HepG2 (cell line): ENCODE measurements at regions not wholly inside any gene's neighbourhood (a gene's known extent, or its start where the extent isn't known, plus 50 kb on each side); places are given as distances from the start of the nearest gene placed in this dataset.

Experiments used
- EZH2 ChIP-seq: conservative IDR thresholded peaks from 2 replicates; pipeline ENCODE4 v1.6.1; 2012; ENCODE audit warnings: mild to moderate bottlenecking, low read depth, low read length, moderate library complexity
- FOXJ3 ChIP-seq: sonication (generic); formaldehyde crosslinking; IDR thresholded peaks from 2 replicates; pipeline ENCODE4 v1.4.0; 2020; ENCODE audit warnings: missing genetic modification reagents, mild to moderate bottlenecking, borderline replicate concordance
- NR2F2 ChIP-seq: IDR thresholded peaks from 2 replicates; pipeline ENCODE4 v1.6.1; 2012; ENCODE audit warnings: low read depth, inconsistent platforms, borderline replicate concordance
- POLR2AphosphoS5 ChIP-seq: IDR thresholded peaks from 2 replicates; pipeline ENCODE4 v1.6.1; 2012; ENCODE audit warnings: low read depth, low read length
- ZFP36 ChIP-seq: fragments of 150-350 bp; IDR thresholded peaks from 2 replicates; pipeline ENCODE4 v1.6.1; 2018; ENCODE audit warnings: borderline replicate concordance, low read length, low read depth; ENCODE audit not compliant: partially characterized antibody
- ZNF569 ChIP-seq: sonication (generic); formaldehyde crosslinking; IDR thresholded peaks from 2 replicates; pipeline ENCODE4 v1.5.0; 2020; ENCODE audit warnings: mild to moderate bottlenecking, missing genetic modification reagents, moderate library complexity, borderline replicate concordance
- TF ChIP-seq, protein P1 (sequence below): IDR thresholded peaks from 2 replicates; pipeline ENCODE4 v1.6.1; 2016; ENCODE audit warnings: low read depth
- TF ChIP-seq, protein P2 (sequence below): sonication (generic); formaldehyde crosslinking; IDR thresholded peaks from 2 replicates; pipeline ENCODE4 v1.4.0; 2020; ENCODE audit warnings: missing genetic modification reagents, borderline replicate concordance
- TF ChIP-seq, protein P3 (sequence below), 2 experiments: IDR thresholded peaks; 2 replicates each; pipeline ENCODE4 v1.6.1; 2011 to 2012; ENCODE audit warnings: low read length in 2 of 2, borderline replicate concordance in 1 of 2, low read depth in 1 of 2, mild to moderate bottlenecking in 1 of 2, moderate library complexity in 1 of 2
- TF ChIP-seq, protein P4 (sequence below): sonication (generic); formaldehyde crosslinking; IDR thresholded peaks from 2 replicates; pipeline ENCODE4 v1.4.0; 2020; ENCODE audit warnings: missing genetic modification reagents
- TF ChIP-seq, protein P5 (sequence below): sonication (generic); formaldehyde crosslinking; IDR thresholded peaks from 2 replicates; pipeline ENCODE4 v1.5.0; 2020; ENCODE audit warnings: mild to moderate bottlenecking, missing genetic modification reagents, moderate library complexity
- TF ChIP-seq, protein P6 (sequence below): sonication (generic); formaldehyde crosslinking; IDR thresholded peaks from 2 replicates; pipeline ENCODE4 v1.5.0; 2020; ENCODE audit warnings: mild to moderate bottlenecking, low read depth, missing genetic modification reagents, borderline replicate concordance

DNA sequence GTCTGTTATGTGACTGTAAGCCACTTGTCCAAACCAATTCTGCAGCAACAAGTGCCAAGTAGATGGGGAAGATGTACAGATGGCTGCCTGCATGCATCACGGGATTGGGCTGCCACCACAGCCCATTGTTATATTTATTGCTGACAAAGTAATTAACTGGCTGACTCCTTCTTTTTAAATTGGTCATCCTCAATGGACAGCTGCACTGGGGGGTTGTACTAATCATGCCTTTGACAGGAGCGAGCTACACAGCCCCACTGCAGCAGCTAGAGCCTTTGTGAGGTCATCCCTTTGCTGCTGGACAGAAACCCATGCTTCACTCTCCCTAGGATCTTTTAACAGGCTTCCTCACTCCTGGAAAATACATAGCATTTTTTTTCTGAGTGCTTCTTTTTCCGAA, 146.7 kb upstream of the CXXC4 start:
- TF ChIP-seq, protein P1, sequence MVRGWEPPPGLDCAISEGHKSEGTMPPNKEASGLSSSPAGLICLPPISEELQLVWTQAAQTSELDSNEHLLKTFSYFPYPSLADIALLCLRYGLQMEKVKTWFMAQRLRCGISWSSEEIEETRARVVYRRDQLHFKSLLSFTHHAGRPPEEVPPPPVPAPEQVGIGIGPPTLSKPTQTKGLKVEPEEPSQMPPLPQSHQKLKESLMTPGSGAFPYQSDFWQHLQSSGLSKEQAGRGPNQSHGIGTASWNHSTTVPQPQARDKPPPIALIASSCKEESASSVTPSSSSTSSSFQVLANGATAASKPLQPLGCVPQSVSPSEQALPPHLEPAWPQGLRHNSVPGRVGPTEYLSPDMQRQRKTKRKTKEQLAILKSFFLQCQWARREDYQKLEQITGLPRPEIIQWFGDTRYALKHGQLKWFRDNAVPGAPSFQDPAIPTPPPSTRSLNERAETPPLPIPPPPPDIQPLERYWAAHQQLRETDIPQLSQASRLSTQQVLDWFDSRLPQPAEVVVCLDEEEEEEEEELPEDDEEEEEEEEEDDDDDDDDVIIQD (CRISPR knock-in tag): no peak
- TF ChIP-seq, protein P2, sequence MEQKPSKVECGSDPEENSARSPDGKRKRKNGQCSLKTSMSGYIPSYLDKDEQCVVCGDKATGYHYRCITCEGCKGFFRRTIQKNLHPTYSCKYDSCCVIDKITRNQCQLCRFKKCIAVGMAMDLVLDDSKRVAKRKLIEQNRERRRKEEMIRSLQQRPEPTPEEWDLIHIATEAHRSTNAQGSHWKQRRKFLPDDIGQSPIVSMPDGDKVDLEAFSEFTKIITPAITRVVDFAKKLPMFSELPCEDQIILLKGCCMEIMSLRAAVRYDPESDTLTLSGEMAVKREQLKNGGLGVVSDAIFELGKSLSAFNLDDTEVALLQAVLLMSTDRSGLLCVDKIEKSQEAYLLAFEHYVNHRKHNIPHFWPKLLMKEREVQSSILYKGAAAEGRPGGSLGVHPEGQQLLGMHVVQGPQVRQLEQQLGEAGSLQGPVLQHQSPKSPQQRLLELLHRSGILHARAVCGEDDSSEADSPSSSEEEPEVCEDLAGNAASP (CRISPR knock-in tag): no peak
- no peak for TF ChIP-seq NR2F2
- no peak for TF ChIP-seq EZH2
- TF ChIP-seq, protein P3, sequence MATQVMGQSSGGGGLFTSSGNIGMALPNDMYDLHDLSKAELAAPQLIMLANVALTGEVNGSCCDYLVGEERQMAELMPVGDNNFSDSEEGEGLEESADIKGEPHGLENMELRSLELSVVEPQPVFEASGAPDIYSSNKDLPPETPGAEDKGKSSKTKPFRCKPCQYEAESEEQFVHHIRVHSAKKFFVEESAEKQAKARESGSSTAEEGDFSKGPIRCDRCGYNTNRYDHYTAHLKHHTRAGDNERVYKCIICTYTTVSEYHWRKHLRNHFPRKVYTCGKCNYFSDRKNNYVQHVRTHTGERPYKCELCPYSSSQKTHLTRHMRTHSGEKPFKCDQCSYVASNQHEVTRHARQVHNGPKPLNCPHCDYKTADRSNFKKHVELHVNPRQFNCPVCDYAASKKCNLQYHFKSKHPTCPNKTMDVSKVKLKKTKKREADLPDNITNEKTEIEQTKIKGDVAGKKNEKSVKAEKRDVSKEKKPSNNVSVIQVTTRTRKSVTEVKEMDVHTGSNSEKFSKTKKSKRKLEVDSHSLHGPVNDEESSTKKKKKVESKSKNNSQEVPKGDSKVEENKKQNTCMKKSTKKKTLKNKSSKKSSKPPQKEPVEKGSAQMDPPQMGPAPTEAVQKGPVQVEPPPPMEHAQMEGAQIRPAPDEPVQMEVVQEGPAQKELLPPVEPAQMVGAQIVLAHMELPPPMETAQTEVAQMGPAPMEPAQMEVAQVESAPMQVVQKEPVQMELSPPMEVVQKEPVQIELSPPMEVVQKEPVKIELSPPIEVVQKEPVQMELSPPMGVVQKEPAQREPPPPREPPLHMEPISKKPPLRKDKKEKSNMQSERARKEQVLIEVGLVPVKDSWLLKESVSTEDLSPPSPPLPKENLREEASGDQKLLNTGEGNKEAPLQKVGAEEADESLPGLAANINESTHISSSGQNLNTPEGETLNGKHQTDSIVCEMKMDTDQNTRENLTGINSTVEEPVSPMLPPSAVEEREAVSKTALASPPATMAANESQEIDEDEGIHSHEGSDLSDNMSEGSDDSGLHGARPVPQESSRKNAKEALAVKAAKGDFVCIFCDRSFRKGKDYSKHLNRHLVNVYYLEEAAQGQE (IDR thresholded peaks at IDR 0.05; ENCODE audit: borderline replicate concordance in 1 of 2, low read depth in 1 of 2, low read length in 2 of 2): no peak
- TF ChIP-seq, protein P4, sequence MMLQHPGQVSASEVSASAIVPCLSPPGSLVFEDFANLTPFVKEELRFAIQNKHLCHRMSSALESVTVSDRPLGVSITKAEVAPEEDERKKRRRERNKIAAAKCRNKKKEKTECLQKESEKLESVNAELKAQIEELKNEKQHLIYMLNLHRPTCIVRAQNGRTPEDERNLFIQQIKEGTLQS (CRISPR knock-in tag): no peak
- TF ChIP-seq, protein P5, sequence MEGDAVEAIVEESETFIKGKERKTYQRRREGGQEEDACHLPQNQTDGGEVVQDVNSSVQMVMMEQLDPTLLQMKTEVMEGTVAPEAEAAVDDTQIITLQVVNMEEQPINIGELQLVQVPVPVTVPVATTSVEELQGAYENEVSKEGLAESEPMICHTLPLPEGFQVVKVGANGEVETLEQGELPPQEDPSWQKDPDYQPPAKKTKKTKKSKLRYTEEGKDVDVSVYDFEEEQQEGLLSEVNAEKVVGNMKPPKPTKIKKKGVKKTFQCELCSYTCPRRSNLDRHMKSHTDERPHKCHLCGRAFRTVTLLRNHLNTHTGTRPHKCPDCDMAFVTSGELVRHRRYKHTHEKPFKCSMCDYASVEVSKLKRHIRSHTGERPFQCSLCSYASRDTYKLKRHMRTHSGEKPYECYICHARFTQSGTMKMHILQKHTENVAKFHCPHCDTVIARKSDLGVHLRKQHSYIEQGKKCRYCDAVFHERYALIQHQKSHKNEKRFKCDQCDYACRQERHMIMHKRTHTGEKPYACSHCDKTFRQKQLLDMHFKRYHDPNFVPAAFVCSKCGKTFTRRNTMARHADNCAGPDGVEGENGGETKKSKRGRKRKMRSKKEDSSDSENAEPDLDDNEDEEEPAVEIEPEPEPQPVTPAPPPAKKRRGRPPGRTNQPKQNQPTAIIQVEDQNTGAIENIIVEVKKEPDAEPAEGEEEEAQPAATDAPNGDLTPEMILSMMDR (CRISPR knock-in tag): no peak
- TF ChIP-seq ZFP36: no peak
- no peak for TF ChIP-seq POLR2AphosphoS5
- TF ChIP-seq FOXJ3: no peak
- TF ChIP-seq, protein P6, sequence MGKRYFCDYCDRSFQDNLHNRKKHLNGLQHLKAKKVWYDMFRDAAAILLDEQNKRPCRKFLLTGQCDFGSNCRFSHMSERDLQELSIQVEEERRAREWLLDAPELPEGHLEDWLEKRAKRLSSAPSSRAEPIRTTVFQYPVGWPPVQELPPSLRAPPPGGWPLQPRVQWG (CRISPR knock-in tag): no peak
- TF ChIP-seq ZNF569: no peak
